ENCODE measurements at regions not wholly inside any gene's neighbourhood (a gene's known extent, or its start where the extent isn't known, plus 50 kb on each side); places are given as distances from the start of the nearest gene placed in this dataset.
A peak's percentile ranks its signal among the peaks of the same experiment; 100 is the strongest.

GRCh38 chr5:13613621-13614020, 330.9 kb downstream of the DNAH5 start:
- no peak for TF ChIP-seq CTCF (conservative IDR thresholded peaks at IDR 0.05; ENCODE audit: low read depth, low read length)
- DNase-seq (ENCODE audit: low read depth): no peak
- H3K4me3 ChIP-seq (ENCODE audit: low read depth, low read length): no peak overlapping the region

GRCh38 chr5:13611604-13612003, 332.9 kb downstream of the DNAH5 start:
- no peak overlapping the region for H3K4me3 ChIP-seq (ENCODE audit: low read depth, low read length)
- no peak for TF ChIP-seq CTCF (conservative IDR thresholded peaks at IDR 0.05; ENCODE audit: low read depth, low read length)
- DNase-seq (ENCODE audit: low read depth): no peak

- TF ChIP-seq CTCF (conservative IDR thresholded peaks at IDR 0.05; ENCODE audit: low read depth, low read length): no peak
- DNase-seq (ENCODE audit: low read depth): no peak
- H3K4me3 ChIP-seq (ENCODE audit: low read depth, low read length): no peak overlapping the region
Observed at GRCh38 chr5:13609504-13609903, 335.0 kb downstream of the DNAH5 start.

DNA sequence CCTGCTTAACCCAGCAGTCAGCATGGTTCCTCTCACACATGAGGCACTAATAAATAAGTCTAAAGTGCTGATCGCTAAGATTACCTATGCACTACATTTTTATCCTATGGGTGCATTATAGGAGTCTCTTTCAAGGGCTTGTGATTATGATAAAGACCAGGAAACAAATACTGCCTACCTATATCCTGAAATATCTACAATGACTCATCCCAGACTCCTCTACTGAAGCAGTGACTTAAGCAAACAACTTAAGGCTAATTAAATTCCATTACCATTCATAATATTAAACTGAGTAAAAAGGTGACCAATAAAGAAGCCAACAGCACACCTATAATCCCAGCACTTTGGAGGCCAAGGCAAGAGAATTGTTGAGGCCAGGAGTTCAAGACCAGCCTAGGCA, 338.4 kb downstream of the DNAH5 start:
- no peak for TF ChIP-seq CTCF (conservative IDR thresholded peaks at IDR 0.05; ENCODE audit: low read depth, low read length)
- H3K4me3 ChIP-seq (ENCODE audit: low read depth, low read length): no peak overlapping the region
- no peak for DNase-seq (ENCODE audit: low read depth)

DNA sequence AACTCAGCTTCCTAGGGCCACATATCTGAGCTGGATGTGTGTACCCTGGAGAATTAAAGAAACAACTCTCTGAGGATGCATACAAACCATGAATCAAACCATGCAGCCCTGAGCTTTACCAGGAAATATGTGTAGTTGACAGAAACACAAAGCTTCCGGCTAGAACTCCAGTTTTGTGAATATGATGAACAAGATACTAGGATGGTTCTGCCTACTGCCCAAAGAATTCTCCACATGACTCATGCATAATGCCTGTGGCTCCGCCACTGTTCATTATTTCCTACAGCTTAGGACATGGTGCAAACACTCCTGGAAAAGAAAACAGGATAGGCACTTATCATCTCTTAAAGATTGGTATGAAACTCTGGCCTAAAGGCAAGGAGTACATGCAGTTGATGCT, 343.4 kb downstream of the DNAH5 start:
- DNase-seq (ENCODE audit: low read depth): no peak
- no peak for TF ChIP-seq CTCF (conservative IDR thresholded peaks at IDR 0.05; ENCODE audit: low read depth, low read length)
- no peak overlapping the region for H3K4me3 ChIP-seq (ENCODE audit: low read depth, low read length)

- DNase-seq (ENCODE audit: low read depth): no peak
- H3K4me3 ChIP-seq (ENCODE audit: low read depth, low read length): no peak overlapping the region
- no peak for TF ChIP-seq CTCF (conservative IDR thresholded peaks at IDR 0.05; ENCODE audit: low read depth, low read length)
Observed at GRCh38 chr5:13595978-13596377, 348.5 kb downstream of the DNAH5 start.

- H3K4me3 ChIP-seq (ENCODE audit: low read depth, low read length): no peak overlapping the region
- TF ChIP-seq CTCF (conservative IDR thresholded peaks at IDR 0.05; ENCODE audit: low read depth, low read length): no peak
- DNase-seq (ENCODE audit: low read depth): peak; percentile 71
Observed at GRCh38 chr5:13591621-13592020, 352.9 kb downstream of the DNAH5 start.
